HEK293T (cell line): ENCODE measurements at regions not wholly inside any gene's neighbourhood (a gene's known extent, or its start where the extent isn't known, plus 50 kb on each side); places are given as distances from the start of the nearest gene placed in this dataset.

Experiments used
- BHLHE40 ChIP-seq: fragments of 450-650 bp; IDR thresholded peaks from 2 replicates; pipeline ENCODE4 v1.6.1; 2016; ENCODE audit warnings: mild to moderate bottlenecking, moderate library complexity, borderline replicate concordance
- FOXK2 ChIP-seq: fragments of 450-650 bp; IDR thresholded peaks from 2 replicates; pipeline ENCODE4 v1.6.1; 2016; ENCODE audit warnings: mild to moderate bottlenecking

- TF ChIP-seq BHLHE40 = no peak
- no peak for TF ChIP-seq FOXK2
Measured at GRCh38 chr16:8469102-8469778, 121.1 kb downstream of the TMEM114 start.
